Neuronal stem cell (in vitro differentiated cells): ENCODE measurements at regions not wholly inside any gene's neighbourhood (a gene's known extent, or its start where the extent isn't known, plus 50 kb on each side); places are given as distances from the start of the nearest gene placed in this dataset.
A peak's percentile ranks its signal among the peaks of the same experiment; 100 is the strongest.

ENCODE experiments used
- DNase-seq: peaks from one replicate; pipeline ENCODE4 v3.0.0-alpha.2; 2013; ENCODE audit warnings: low spot score
- H2AFZ ChIP-seq: one replicate; pipeline ENCODE4 v1.6.1; 2013; ENCODE audit warnings: mild to moderate bottlenecking, low read length, inconsistent platforms
- H2AK5ac ChIP-seq: 2 replicates; pipeline ENCODE4 v1.6.1; 2013; ENCODE audit warnings: low read depth, mild to moderate bottlenecking, inconsistent platforms, low read length, moderate library complexity, mixed read lengths
- H2BK120ac ChIP-seq: 2 replicates; pipeline ENCODE4 v1.6.1; 2013; ENCODE audit warnings: low read depth, mild to moderate bottlenecking, inconsistent platforms, low read length, moderate library complexity, mixed read lengths
- H2BK12ac ChIP-seq: one replicate; pipeline ENCODE4 v1.6.1; 2013; ENCODE audit warnings: low read length, inconsistent platforms
- H2BK15ac ChIP-seq: 2 replicates; pipeline ENCODE4 v1.6.1; 2013; ENCODE audit warnings: mild to moderate bottlenecking, low read length, inconsistent platforms, mixed read lengths
- H2BK5ac ChIP-seq: one replicate; pipeline ENCODE4 v1.6.1; 2013; ENCODE audit warnings: inconsistent platforms, mild to moderate bottlenecking, low read length, moderate library complexity
- H3K14ac ChIP-seq: one replicate; pipeline ENCODE4 v1.6.1; 2013; ENCODE audit warnings: low read length, inconsistent platforms
- H3K18ac ChIP-seq: 2 replicates; pipeline ENCODE4 v1.6.1; 2013; ENCODE audit warnings: low read length, inconsistent platforms
- H3K23ac ChIP-seq: 2 replicates; pipeline ENCODE4 v1.6.1; 2013; ENCODE audit warnings: low read depth, mild to moderate bottlenecking, mixed read lengths, low read length, inconsistent platforms; ENCODE audit not compliant: poor library complexity
- H3K27ac ChIP-seq: replicated peaks from 3 replicates; pipeline ENCODE4 v1.5.1; 2013; ENCODE audit warnings: low read length, inconsistent platforms
- H3K27me3 ChIP-seq, 3 experiments: 2 replicates each; pipeline ENCODE4 v1.6.1; 2013; ENCODE audit warnings: low read length in 3 of 3, mild to moderate bottlenecking in 2 of 3, inconsistent platforms in 1 of 3, low read depth in 1 of 3, mixed read lengths in 1 of 3, moderate library complexity in 1 of 3; ENCODE audit not compliant: control insufficient read depth in 3 of 3, insufficient read depth in 3 of 3
- H3K36me3 ChIP-seq, 2 donors: replicated peaks in 1 of 2; 2 replicates each; pipeline ENCODE4 v1.6.1; 2013; ENCODE audit warnings: low read length in 2 of 2; ENCODE audit not compliant: control insufficient read depth in 2 of 2, insufficient read depth in 2 of 2
- H3K4ac ChIP-seq: 2 replicates; pipeline ENCODE4 v1.6.1; 2013; ENCODE audit warnings: inconsistent platforms, mild to moderate bottlenecking, low read length, moderate library complexity
- H3K4me1 ChIP-seq, 2 donors: 1 replicate in 1 of 2; 2 replicates in 1 of 2; pipeline ENCODE4 v1.6.1; 2013; ENCODE audit warnings: low read length in 2 of 2, low read depth in 1 of 2; ENCODE audit not compliant: control insufficient read depth in 2 of 2, insufficient read depth in 1 of 2
- H3K4me2 ChIP-seq: one replicate; pipeline ENCODE4 v1.6.1; 2013; ENCODE audit warnings: mild to moderate bottlenecking, low read length, inconsistent platforms; ENCODE audit not compliant: insufficient read depth, poor library complexity, severe bottlenecking
- H3K4me3 ChIP-seq, 2 donors: 2 replicates each; pipeline ENCODE4 v1.5.1; 2013; ENCODE audit warnings: low read length in 2 of 2, mild to moderate bottlenecking in 2 of 2, inconsistent platforms in 1 of 2, moderate library complexity in 1 of 2
- H3K79me1 ChIP-seq: one replicate; pipeline ENCODE4 v1.6.1; 2013; ENCODE audit warnings: low read depth, mild to moderate bottlenecking, inconsistent platforms, low read length, moderate library complexity
- H3K9ac ChIP-seq: one replicate; pipeline ENCODE4 v1.6.1; 2013; ENCODE audit warnings: mild to moderate bottlenecking, low read depth, low read length, inconsistent platforms; ENCODE audit not compliant: poor library complexity
- H3K9me3 ChIP-seq, 2 donors: replicated peaks in 1 of 2; 2 replicates each; pipeline versions ENCODE3 to v1.6.1; 2013; ENCODE audit warnings: low read length in 2 of 2, mild to moderate bottlenecking in 2 of 2, inconsistent platforms in 1 of 2, low read depth in 1 of 2, mixed read lengths in 1 of 2, moderate library complexity in 1 of 2; ENCODE audit not compliant: control insufficient read depth in 2 of 2, insufficient read depth in 1 of 2
- H4K8ac ChIP-seq: one replicate; pipeline ENCODE4 v1.6.1; 2013; ENCODE audit warnings: low read depth, mild to moderate bottlenecking, inconsistent platforms, low read length, moderate library complexity
- H4K91ac ChIP-seq: one replicate; pipeline ENCODE4 v1.6.1; 2013; ENCODE audit warnings: low read length, low read depth, mild to moderate bottlenecking, inconsistent platforms; ENCODE audit not compliant: poor library complexity
- WGBS, 2 donors: extraction: QIAGEN DNeasy Blood & Tissue Kit; methylation state at CpG; one replicate each; pipeline ENCODE4 v1.1.7; 2013; ENCODE audit warnings: missing lambda C conversion rate in 2 of 2, mixed read lengths in 1 of 2; ENCODE audit not compliant: insufficient read length in 2 of 2, insufficient replicate concordance in 1 of 2; ENCODE audit errors: extremely low coverage in 2 of 2; 5-methylcytosine and 5-hydroxymethylcytosine counted together

DNA sequence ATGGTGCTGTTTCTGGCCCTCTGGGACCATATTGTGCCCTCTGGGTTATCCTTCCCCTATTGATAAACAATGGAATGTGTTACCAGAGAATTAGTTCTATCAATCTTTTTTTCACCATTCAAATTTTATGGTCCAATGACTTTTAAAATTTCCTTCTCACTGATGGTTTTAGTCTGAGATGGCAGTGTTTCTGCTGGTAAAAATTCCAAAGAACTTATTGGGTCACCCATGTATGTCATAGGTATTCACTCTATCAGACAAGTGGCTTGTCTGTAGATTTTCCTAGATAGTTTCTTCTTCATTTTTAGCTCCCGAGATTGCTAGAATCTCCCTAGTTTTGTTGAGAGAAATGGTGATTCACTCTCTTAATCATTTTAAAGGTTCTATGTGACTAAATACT, 357.2 kb upstream of the RGS17 start:
- H2BK12ac ChIP-seq = no peak overlapping the region
- DNase-seq = no peak
- H3K4me2 ChIP-seq = no peak overlapping the region
- no peak overlapping the region for H3K9ac ChIP-seq
- H4K8ac ChIP-seq = no peak overlapping the region
- H3K4me1 ChIP-seq = no peaks in the 10 kb centered on the region
- no peak overlapping the region for H2AFZ ChIP-seq
- no peak overlapping the region for H4K91ac ChIP-seq
- no peak overlapping the region for H3K23ac ChIP-seq
- H3K9me3 ChIP-seq = no peaks in the 10 kb centered on the region
- H2BK5ac ChIP-seq = no peak overlapping the region
- WGBS, 2 donors = no CpG with 5 or more reads among the region's 1 CpG
- no peaks in the 10 kb centered on the region for H3K27me3 ChIP-seq
- H2BK120ac ChIP-seq = no peak overlapping the region
- H3K27ac ChIP-seq = no peak overlapping the region
- H3K18ac ChIP-seq = no peak overlapping the region
- no peak overlapping the region for H2BK15ac ChIP-seq
- H3K14ac ChIP-seq = no peak overlapping the region
- H3K4me3 ChIP-seq = no peak overlapping the region
- H2AK5ac ChIP-seq = no peak overlapping the region
- H3K79me1 ChIP-seq = no peaks in the 10 kb centered on the region
- H3K36me3 ChIP-seq = no peaks in the 10 kb centered on the region
- H3K4ac ChIP-seq = no peak overlapping the region

DNA sequence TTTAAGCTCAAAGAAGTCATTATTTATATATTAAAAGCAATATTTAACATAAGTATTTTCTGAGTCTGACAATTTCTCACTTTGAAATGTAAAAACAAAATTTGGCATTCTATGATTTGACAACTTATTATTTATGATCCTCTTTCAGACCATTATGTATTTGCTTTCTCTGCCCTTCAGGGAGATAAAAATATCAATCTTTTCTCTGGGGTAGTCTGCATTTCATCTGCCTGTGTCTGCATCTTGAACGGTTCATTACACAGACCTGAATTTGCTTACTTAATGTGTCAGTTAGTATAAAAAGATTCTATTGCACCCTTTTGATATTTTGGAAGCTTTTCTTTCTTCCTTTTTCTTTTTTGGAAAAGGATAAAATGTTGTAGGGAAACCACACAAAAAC, 354.0 kb upstream of the RGS17 start:
- H3K14ac ChIP-seq = no peak overlapping the region
- H3K9ac ChIP-seq = no peak overlapping the region
- no peak overlapping the region for H2BK120ac ChIP-seq
- no peak overlapping the region for H3K18ac ChIP-seq
- H3K4ac ChIP-seq = no peak overlapping the region
- H3K36me3 ChIP-seq = no peaks in the 10 kb centered on the region
- H2BK12ac ChIP-seq = no peak overlapping the region
- H3K79me1 ChIP-seq = no peaks in the 10 kb centered on the region
- no peak overlapping the region for H3K4me2 ChIP-seq
- H2BK5ac ChIP-seq = no peak overlapping the region
- H2AK5ac ChIP-seq = no peak overlapping the region
- no peaks in the 10 kb centered on the region for H3K4me1 ChIP-seq
- H2AFZ ChIP-seq = no peak overlapping the region
- DNase-seq = no peak
- no peak overlapping the region for H3K23ac ChIP-seq
- H3K27me3 ChIP-seq = no peaks in the 10 kb centered on the region
- H3K9me3 ChIP-seq = no peaks in the 10 kb centered on the region
- no peak overlapping the region for H3K4me3 ChIP-seq
- H4K91ac ChIP-seq = no peak overlapping the region
- no peak overlapping the region for H3K27ac ChIP-seq
- no peak overlapping the region for H4K8ac ChIP-seq
- WGBS, 2 donors = no CpG with 5 or more reads among the region's 1 CpG
- H2BK15ac ChIP-seq = no peak overlapping the region

DNA sequence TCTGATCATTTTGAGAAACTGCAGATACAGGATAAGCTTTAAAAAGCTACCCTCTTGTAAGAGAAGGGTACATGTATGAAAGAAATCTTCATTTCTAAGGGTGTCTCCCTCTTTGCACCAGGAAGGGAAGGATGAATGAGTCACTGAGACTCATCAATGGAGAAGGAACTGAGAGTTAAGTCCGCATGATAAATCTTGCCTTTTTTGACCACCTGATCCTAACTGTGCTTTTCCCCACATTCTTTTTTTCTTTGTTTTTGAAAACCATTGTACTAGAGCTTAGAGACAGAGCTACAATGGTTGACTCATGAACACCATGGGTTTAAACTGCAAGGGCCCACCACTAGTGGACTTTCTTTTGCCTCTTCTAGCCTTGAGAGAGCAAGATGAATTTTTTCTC, 353.0 kb upstream of the RGS17 start:
- no peak overlapping the region for H4K8ac ChIP-seq
- H3K4me1 ChIP-seq = no peaks in the 10 kb centered on the region
- no peak overlapping the region for H2AFZ ChIP-seq
- no peak overlapping the region for H3K4me3 ChIP-seq
- no peaks in the 10 kb centered on the region for H3K9me3 ChIP-seq
- H3K18ac ChIP-seq = no peak overlapping the region
- no peaks in the 10 kb centered on the region for H3K27me3 ChIP-seq
- H3K27ac ChIP-seq = no peak overlapping the region
- no CpG with 5 or more reads among the region's 1 CpG for WGBS, 2 donors
- no peak overlapping the region for H4K91ac ChIP-seq
- no peak overlapping the region for H3K4me2 ChIP-seq
- H2BK12ac ChIP-seq = no peak overlapping the region
- no peaks in the 10 kb centered on the region for H3K36me3 ChIP-seq
- no peak overlapping the region for H3K9ac ChIP-seq
- DNase-seq = peak; percentile 1
- no peak overlapping the region for H2BK15ac ChIP-seq
- H3K4ac ChIP-seq = no peak overlapping the region
- no peak overlapping the region for H3K14ac ChIP-seq
- H3K23ac ChIP-seq = no peak overlapping the region
- H3K79me1 ChIP-seq = no peaks in the 10 kb centered on the region
- no peak overlapping the region for H2BK120ac ChIP-seq
- no peak overlapping the region for H2BK5ac ChIP-seq
- H2AK5ac ChIP-seq = no peak overlapping the region

DNA sequence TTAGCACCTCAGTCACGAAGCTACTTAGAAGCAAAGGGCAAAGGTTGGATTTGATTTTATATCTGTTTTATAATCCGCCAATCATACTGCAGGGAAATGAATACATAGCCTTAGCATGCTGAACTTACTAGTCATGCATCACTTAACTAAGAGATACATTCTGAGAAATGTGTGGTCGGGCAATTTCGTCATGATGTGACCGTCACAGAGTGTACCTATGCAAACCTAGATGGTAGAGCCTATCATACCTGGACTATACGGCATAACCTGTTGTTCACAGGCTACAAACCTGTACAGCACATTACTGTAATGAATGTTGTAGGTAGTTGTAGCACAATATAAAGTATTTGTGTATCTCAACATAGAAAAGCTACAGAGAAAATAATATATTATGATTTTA, 345.2 kb upstream of the RGS17 start:
- no peaks in the 10 kb centered on the region for H3K27me3 ChIP-seq
- no peak overlapping the region for H2BK5ac ChIP-seq
- no CpG with 5 or more reads among the region's 6 CpGs for WGBS, 2 donors
- no peak overlapping the region for H3K4me2 ChIP-seq
- no peak overlapping the region for H2BK15ac ChIP-seq
- no peak overlapping the region for H3K18ac ChIP-seq
- H3K4ac ChIP-seq = no peak overlapping the region
- no peaks in the 10 kb centered on the region for H3K79me1 ChIP-seq
- no peak overlapping the region for H2AK5ac ChIP-seq
- H3K9me3 ChIP-seq = no peaks in the 10 kb centered on the region
- H3K4me1 ChIP-seq = no peaks in the 10 kb centered on the region
- DNase-seq = no peak
- H3K14ac ChIP-seq = no peak overlapping the region
- no peak overlapping the region for H4K91ac ChIP-seq
- H3K4me3 ChIP-seq = no peak overlapping the region
- H3K36me3 ChIP-seq = no peaks in the 10 kb centered on the region
- H3K23ac ChIP-seq = no peak overlapping the region
- no peak overlapping the region for H3K27ac ChIP-seq
- H2BK12ac ChIP-seq = no peak overlapping the region
- no peak overlapping the region for H4K8ac ChIP-seq
- no peak overlapping the region for H3K9ac ChIP-seq
- no peak overlapping the region for H2AFZ ChIP-seq
- no peak overlapping the region for H2BK120ac ChIP-seq
